ENCODE measurements at regions not wholly inside any gene's neighbourhood (a gene's known extent, or its start where the extent isn't known, plus 50 kb on each side); places are given as distances from the start of the nearest gene placed in this dataset.

- Histone ChIP-seq H3K4me3 (no peak overlapping the region), H3K9me3 (peaks cover 0 to 3% (median 0%) of the 10 kb centered on the region in 11 donors), H3K27me3 (peaks cover 0 to 25% (median 11%) of the 10 kb centered on the region in 7 donors), H3K36me3 (no peaks in the 10 kb centered on the region), H3K4me1 (no peaks in the 10 kb centered on the region), H3K27ac (no peak overlapping the region)
- 82 to 87% methylated on average over 7 of the region's 7 CpGs for WGBS, 2 donors
- intact Hi-C loops (cut with DNase I): no loop called here
- no peak for TF ChIP-seq CTCF (IDR thresholded peaks at IDR 0.05)
- ATAC-seq: no peak
- no peak for DNase-seq
Observed at GRCh38 chr10:131767716-131768115, 133.1 kb upstream of the PPP2R2D start.

DNA sequence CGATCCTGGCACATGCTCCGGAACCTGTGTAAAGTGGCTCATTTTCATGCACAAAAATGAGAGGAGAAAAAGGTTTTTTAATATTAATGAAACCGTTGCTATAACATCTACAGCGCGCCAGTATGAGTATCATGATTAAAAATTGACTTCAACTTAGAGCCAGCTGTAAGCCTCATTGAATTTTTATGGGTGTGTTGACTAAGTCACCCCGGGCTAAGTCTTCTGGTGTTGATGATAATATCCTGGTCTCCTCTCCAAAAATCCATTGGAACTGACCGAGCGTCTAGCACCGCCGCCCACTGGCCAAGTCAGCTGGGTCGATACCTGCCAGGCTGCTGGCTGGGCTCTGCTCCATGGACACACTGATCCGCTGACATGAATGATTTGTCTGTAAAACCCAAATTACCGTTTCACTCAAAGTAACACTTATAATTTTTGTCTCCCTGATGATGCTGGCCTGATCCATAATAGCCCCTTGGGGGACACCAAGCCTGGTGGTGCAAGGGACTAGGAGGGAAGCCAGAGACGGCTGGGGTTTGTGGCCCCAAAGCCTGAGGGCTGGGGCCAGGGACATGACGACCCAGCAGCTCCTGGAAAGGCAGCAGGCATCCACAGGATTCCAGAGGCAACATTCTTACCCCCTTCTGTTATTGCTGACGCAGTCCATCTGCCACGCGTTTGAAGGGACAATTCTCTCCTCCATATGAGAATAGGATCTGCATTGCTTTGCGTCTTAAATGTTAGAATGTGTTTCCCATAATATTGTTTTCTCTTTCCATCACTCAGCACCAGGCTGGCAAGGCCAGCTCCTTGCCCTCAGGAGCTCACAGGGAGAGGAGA, 131.0 kb upstream of the PPP2R2D start:
- Histone ChIP-seq H3K36me3 (no peaks in the 10 kb centered on the region), H3K4me3 (no peak overlapping the region), H3K27ac (no peak overlapping the region), H3K4me1 (no peaks in the 10 kb centered on the region), H3K27me3 (peaks cover 0 to 25% (median 17%) of the 10 kb centered on the region in 7 donors), H3K9me3 (no peaks in the 10 kb centered on the region)
- 76 to 77% methylated on average over 19 of the region's 19 CpGs for WGBS, 2 donors
- no peak for TF ChIP-seq CTCF (IDR thresholded peaks at IDR 0.05)
- intact Hi-C loops (cut with DNase I): no loop called here
- no peak for DNase-seq
- no peak for ATAC-seq

GRCh38 chr10:131770946-131771633, 129.7 kb upstream of the PPP2R2D start:
- TF ChIP-seq CTCF (IDR thresholded peaks at IDR 0.05): no peak
- peaks cover 0 to 10% (median 0%) of the 10 kb centered on the region in 11 donors for H3K9me3 ChIP-seq
- intact Hi-C loops (cut with DNase I): no loop called here
- no peaks in the 10 kb centered on the region for H3K36me3 ChIP-seq
- no peak for DNase-seq
- 75 to 79% methylated on average over 21 of the region's 21 CpGs for WGBS, 2 donors
- no peaks in the 10 kb centered on the region for H3K4me1 ChIP-seq
- ATAC-seq: peak in 1 of 8 donors; percentile 29
- H3K27ac ChIP-seq: no peak overlapping the region
- peaks cover 0 to 25% (median 13%) of the 10 kb centered on the region in 7 donors for H3K27me3 ChIP-seq
- no peak overlapping the region for H3K4me3 ChIP-seq

DNA sequence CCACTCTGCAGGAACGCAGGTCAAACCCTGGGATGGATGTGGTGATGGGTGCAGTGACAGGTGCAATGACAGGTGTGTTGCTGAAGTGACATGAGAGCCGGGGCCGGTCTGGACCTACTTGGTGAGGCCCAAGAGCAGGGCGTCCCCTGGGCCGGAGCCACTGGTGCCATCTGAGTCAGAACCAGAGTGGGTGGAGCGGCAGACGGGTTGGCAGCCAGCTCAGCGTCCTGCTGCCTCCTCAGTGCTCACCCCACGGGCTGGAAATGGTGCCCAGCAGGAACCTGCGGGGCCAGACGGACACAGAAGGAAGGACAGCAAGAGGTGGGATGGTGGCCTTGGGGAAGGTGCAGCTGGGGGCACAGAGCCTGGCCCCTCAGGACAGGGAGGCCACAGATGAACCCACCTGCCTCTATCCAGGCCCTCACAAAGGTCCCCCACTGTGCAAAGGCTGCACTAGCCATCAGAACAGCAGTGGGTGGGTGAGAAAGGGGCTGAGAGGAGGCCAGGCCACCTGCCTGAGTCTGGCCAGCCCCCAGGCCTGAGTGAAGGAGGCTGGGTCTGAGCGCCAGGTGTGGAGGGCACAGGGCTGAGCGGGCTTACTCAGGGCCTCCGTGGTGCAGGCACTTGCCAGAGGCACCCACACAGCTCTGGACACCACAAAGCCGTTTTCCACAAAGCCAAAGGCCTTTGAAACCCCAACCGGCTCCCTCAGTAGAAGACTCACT, 129.0 kb upstream of the PPP2R2D start:
- H3K27me3 ChIP-seq: peaks cover 0 to 25% (median 13%) of the 10 kb centered on the region in 7 donors

More for the DNA sequence above, 129.0 kb upstream of the PPP2R2D start:
- DNase-seq (no peak), ATAC-seq (no peak)
- 82 to 84% methylated on average over 16 of the region's 16 CpGs for WGBS, 2 donors
- intact Hi-C loops (cut with DNase I): no loop called here
- Histone ChIP-seq H3K9me3 (peaks cover 0 to 17% (median 5%) of the 10 kb centered on the region in 11 donors), H3K27ac (no peak overlapping the region), H3K4me3 (no peak overlapping the region), H3K4me1 (no peaks in the 10 kb centered on the region), H3K36me3 (no peaks in the 10 kb centered on the region)
- TF ChIP-seq CTCF (IDR thresholded peaks at IDR 0.05): no peak

Measured in heart right ventricle (tissue), 16 donors.